HG02678 (cell line): ENCODE measurements at regions not wholly inside any gene's neighbourhood (a gene's known extent, or its start where the extent isn't known, plus 50 kb on each side); places are given as distances from the start of the nearest gene placed in this dataset.
"Not testable (repeated sequence)": the region's sequence is repeated elsewhere in the genome, so short reads cannot be mapped to it uniquely, and the experiment has no call there.

Experiments used
- ATAC-seq: cut with Tn5 transposase; IDR thresholded peaks from one replicate; pipeline ENCODE4 v1.9.1; 2021; ENCODE audit warnings: mild to moderate bottlenecking, moderate library complexity; ENCODE audit not compliant: unreplicated experiment

GRCh38 chr18:25503567-25504081, 151.7 kb upstream of the ZNF521 start:
- ATAC-seq, result no peak

DNA sequence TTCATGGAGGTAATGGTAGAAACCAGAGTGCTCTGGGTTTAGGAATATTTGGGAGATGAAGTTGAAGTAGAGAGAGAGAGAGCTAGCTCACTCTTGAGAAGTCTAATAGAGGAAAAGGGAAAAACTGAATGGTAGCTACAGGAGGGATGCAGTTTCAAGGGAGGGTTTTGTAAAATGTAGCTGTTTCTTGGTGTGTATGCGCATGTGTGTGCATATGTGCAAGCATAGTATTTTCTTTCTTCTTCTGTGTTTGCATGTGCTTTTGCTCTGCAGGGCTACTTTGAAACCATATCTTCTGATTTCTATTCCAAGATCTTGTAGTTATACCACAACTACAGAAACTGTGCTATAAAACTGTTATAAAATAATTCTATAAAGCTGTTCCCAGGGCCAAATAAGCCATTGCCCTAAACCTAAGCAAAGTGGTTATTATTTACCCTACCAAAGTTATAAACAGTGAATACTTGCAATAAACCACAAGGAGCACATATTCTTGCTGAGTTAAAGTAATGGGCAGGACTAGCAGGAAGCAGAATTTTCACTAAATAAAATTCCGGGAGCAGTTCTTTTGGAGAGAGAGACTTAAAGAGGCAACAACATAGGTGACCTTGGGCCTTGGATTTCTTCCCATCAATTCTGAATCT, 145.3 kb upstream of the ZNF521 start:
- no peak for ATAC-seq

DNA sequence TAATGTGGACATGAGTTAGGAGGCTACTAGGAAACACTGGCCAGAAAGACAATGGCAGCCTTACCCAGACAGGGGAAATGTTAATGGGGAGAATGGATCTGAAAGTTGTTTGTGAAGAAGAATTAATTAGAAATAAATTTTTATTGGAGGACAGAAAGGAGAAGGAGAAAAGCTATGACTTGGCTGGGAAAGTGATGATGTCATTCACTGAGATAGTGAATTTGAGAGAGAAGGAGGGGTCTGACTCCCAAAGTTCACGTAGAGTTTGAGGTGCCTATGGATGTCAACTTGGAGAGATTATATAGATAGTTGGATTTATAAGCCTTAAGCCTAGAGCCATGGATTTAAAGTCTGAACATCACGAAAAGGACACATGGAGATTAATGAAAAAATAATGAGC, 144.6 kb upstream of the ZNF521 start:
- no peak for ATAC-seq

DNA sequence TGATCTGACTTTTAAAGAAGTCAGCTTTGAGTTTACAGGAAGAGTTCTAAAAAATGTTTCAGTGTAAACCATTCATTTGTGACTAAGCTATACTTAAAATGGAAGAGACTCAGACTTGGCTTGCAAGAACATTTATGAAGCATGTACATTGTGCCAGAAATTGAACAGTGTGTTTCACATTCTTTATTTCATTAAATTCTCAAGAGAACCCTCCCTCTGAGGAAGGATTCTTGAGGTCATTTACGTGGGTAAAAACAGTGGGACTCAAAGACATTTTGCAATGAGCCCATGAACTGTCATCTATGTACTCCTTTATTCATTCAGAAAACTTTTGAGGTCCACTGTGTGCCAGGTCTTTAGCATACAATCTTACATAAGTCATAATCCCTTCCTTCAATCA, 143.6 kb upstream of the ZNF521 start:
- ATAC-seq, result no peak

DNA sequence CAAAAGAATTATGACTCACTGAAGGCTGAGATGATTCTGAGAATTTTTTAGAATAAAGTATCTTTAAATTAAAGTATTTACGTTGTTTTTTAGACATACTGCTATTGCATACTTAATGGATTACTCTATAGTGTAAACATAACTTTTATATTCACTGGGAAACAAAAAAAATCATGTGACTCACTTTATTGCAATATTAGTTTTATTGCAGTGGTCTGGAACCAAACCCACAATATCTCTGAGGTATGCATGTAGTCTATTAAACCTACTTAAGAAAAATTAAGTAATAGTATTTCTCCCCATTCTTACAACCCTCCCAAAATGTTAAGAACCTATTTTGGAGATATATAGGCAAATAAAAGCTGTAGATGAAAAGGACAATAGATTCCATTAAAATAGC, 142.9 kb upstream of the ZNF521 start:
- no peak for ATAC-seq

DNA sequence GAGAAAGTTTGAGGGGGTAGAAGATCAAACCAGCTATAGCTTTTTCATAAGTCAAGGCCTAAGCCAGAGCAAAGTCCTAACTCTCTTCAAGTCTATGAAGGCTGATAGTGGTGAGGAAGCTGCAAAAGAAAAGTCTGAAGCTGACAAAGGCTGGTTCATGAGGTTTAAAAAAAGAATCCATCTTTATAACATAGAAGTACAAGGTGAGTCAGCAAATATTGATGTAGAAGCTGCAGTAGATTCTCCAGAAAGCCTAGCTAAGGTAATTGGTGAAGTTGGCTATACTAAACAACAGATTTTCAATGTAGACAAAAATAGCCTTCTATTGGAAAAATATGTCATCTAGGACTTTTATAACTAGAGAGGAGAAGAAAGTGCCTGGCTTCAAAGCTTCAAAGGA, 141.4 kb upstream of the ZNF521 start:
- ATAC-seq, result no peak

DNA sequence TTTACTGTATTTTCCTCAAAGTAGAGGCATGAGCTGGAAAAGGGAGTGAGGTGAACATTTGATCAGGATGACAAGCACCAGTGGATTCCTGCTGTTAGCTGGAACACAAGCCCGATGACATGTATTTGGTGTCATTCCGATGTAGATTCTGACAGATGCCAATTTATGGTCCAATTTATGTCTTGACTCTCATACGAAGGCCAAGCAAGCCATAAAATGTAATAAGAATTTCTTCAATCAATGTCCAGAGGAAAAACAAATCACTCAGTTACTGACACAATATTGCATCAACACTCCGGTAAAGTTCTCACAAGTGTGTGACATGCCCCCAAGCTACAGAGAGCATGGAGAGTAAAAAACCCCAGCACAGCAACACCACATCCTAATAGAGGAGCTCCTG, 138.3 kb upstream of the ZNF521 start:
- ATAC-seq, result no peak

- ATAC-seq, result no peak
These were observed 121.0 kb upstream of the ZNF521 start for GRCh38 chr18:25473008-25473407.

DNA sequence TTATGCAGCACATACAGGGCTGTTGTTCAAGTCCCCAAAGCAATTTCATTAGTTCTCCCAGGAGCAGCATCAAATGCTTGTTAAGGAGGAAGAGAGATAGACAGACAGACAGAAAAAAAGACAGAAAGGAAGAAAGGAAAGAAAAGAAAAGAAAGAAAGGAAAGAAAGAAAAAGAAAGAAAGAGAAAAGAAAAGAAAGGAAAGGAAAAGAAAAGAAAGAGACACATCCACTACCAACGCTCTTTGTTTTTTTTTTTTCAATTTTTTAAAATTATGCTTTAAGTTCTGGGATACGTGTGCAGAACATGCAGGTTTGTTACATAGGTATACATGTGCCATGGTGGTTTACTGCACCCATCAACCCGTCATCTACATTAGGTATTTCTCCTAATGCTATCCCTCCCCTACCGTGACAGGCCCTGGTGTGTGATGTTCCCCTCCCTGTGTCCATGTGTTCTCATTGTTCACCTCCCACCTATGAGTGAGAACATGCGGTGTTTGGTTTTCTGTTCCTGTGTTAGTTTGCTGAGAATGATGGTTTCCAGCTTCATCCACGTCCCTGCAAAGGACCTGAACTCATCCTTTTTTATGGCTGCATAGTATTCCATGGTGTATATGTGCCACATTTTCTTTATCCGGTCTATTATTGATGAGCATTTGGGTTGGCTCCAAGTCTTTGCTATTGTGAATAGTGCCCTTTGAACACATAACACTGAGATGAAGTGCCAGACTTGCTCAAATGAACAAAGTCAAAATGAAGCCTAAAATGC, 119.0 kb upstream of the ZNF521 start:
- ATAC-seq, result not testable (repeated sequence)

DNA sequence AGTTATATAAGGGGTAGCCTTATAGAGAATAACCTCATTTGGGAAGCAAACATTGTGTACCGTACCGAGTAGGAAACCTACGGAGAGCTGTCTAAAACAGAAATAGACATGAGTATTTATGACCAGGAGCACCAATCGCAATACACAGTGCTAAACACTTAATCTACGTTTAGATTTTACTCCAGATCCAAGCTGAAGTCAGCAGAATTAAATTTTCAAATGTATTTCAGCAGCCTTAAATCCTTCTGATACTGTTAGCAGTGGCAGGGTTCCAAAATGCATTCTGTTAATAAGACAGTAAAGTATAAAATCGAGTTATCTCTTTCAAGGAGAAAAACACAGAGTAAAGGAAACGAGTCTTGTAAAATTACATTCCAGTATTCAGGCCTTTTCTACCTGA, 118.1 kb upstream of the ZNF521 start:
- no peak for ATAC-seq

DNA sequence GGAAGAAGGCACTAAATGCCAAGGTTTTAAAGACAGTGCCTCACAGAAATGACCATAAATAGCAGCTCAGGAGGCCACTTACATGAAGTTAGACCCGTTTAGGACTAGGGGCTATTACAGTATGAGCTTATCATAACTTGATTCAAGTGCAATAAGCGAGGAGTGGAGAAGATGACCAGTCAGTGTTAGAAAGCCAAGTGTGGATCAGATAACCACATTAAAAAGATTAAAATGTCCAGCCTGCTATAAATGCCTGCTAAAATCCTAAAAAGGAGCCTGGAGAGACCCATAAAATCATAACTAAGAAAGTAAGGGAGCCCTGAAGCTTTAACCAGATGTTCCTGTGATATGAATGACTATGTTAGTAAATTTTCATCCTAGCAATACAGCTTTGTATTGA, 117.5 kb upstream of the ZNF521 start:
- no peak for ATAC-seq

GRCh38 chr18:25467226-25467987, 115.4 kb upstream of the ZNF521 start:
- ATAC-seq, result no peak

- no peak for ATAC-seq
These were observed 113.3 kb upstream of the ZNF521 start for GRCh38 chr18:25465152-25465732.

DNA sequence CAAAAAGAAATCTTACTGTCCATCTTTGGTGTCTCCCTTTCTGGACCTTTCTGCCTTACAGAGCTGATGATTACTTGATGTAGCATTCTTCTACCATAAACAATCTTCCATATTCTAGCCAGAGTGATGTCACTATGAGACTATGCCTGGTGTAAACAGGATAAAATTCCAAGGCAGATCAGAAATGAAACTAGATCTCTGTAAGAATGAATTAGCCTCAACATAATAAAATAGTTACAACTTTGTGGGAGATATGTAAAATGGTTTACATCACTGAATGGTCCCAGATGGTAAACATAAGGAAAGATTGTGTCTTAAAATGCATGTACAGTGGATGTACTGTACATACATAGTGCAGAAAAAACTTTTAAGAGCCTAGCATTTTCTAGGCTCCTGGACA, 112.3 kb upstream of the ZNF521 start:
- ATAC-seq, result no peak

- no peak for ATAC-seq
These were observed 111.8 kb upstream of the ZNF521 start for GRCh38 chr18:25463726-25464125.

GRCh38 chr18:25459814-25460213, 107.8 kb upstream of the ZNF521 start:
- ATAC-seq, result no peak

DNA sequence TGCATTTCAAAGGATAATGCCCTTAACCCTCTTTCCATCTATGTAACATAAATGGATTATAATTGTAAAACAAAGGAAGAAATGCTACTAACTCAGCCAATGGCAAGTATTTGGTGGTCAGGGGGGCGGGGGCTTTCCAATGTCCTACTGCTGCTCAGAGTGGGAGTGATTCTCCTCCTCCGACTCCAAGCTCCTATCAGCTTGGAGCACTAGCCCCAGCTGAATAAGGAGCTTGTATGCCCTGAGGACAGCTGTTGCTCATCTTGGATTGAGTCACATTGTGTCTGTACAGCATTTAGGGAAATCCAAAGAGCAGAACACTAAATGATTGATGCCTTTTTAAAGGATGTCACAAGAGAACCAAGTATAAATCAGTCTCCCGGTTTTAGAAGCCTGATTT, 105.6 kb upstream of the ZNF521 start:
- no peak for ATAC-seq

DNA sequence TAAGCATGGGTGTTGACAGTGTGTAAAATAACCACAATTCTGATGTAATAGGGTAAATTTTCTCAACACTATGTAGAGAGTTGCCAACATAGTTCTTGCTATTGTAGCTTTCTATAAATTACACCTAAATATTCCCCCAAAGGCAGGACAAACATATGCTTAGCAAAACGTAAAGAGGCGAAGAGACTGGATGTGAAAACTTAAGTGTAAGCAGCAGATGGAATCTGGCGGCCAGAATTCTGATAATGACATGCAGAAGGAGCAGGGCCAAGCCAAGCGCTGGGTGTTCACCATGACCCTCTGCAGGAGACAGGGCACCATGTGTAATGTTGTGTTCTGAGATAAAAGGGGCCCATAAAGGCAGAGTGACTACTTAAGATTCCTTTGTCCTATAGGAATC, 105.2 kb upstream of the ZNF521 start:
- no peak for ATAC-seq

GRCh38 chr18:25456334-25457010, 104.5 kb upstream of the ZNF521 start:
- ATAC-seq, result no peak

GRCh38 chr18:25455646-25456045, 103.7 kb upstream of the ZNF521 start:
- no peak for ATAC-seq

DNA sequence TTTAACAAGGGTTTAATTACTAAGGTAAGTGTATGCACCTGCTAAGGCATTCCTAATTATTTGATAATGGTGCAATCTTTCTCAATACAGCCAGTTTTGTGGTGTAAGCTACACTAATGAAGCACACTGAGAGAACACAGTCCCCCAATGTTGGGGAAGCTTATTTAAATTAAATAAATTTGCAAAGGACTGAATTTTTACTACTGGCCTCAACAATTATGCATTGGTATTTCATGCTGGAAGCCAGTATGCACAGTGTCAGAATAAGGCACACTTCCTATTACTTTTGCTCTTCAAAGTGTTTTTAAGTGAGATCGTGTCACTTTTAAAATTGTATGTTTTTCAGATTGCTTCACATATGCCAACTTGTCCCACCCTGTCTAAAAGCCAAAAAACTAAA, 103.2 kb upstream of the ZNF521 start:
- no peak for ATAC-seq
